RWPE1 (cell line): ENCODE measurements at regions not wholly inside any gene's neighbourhood (a gene's known extent, or its start where the extent isn't known, plus 50 kb on each side); places are given as distances from the start of the nearest gene placed in this dataset.

Experiments used
- CTCF ChIA-PET: fragments of 350-600 bp; sonication (Branson Sonifier 250); formaldehyde crosslinking; extraction: SDS; loops from one replicate; lab custom pipeline; 2021; lab: Yijun Ruan, JAX
- POLR2A ChIA-PET: fragments of 400-600 bp; formaldehyde crosslinking; extraction: SDS; loops from one replicate; lab custom pipeline; 2020; ENCODE audit warnings: antibody characterized with exemption; ENCODE audit not compliant: low non-redundant PET; lab: Yijun Ruan, JAX
- DNase-seq: peaks from one replicate; pipeline ENCODE4 v3.0.0; 2012; ENCODE audit warnings: low spot score
- H3K27ac ChIP-seq: fragments of 450-650 bp; 2 replicates; pipeline ENCODE4 v1.5.1; 2017
- TF ChIP-seq, protein P1 (sequence below): fragments of 450-650 bp; conservative IDR thresholded peaks from 2 replicates; pipeline ENCODE4 v1.5.1; 2017; ENCODE audit warnings: low read depth, mild to moderate bottlenecking

GRCh38 chr9:118028225-118028624 lies 324.0 kb downstream of the TLR4 start:
- ChIA-PET POLR2A (no interaction called here), CTCF (interaction anchor here (0.6 kb wide), 1 partner anchor 1571 kb away, joined by 6 read pairs; no protein-coding TSS in a partner anchor)
- H3K27ac ChIP-seq: no peak overlapping the region
- no peak for DNase-seq
- TF ChIP-seq, protein P1, sequence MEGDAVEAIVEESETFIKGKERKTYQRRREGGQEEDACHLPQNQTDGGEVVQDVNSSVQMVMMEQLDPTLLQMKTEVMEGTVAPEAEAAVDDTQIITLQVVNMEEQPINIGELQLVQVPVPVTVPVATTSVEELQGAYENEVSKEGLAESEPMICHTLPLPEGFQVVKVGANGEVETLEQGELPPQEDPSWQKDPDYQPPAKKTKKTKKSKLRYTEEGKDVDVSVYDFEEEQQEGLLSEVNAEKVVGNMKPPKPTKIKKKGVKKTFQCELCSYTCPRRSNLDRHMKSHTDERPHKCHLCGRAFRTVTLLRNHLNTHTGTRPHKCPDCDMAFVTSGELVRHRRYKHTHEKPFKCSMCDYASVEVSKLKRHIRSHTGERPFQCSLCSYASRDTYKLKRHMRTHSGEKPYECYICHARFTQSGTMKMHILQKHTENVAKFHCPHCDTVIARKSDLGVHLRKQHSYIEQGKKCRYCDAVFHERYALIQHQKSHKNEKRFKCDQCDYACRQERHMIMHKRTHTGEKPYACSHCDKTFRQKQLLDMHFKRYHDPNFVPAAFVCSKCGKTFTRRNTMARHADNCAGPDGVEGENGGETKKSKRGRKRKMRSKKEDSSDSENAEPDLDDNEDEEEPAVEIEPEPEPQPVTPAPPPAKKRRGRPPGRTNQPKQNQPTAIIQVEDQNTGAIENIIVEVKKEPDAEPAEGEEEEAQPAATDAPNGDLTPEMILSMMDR: no peak

DNA sequence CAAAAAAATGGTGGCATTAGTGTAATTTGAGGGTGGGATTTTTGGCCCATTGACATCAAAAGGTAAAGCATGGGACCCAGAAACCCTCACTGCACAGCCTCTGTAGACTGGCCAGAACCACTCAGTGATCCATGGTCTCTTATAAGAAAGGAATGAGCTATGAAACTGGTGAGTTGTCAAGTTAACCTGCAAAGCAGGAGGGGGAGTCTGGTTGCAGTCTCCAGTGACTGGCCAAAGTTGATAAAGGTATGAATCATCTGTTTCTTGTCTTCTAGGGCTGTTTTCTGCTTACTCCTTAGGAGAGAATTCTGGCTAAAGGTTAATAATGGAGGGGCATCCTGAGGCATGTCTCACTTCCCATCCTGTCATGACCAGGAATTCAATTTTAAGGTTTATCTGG lies 325.2 kb downstream of the TLR4 start:
- ChIA-PET CTCF (no interaction called here), POLR2A (no interaction called here)
- DNase-seq: no peak
- TF ChIP-seq, protein P1: no peak
- no peak overlapping the region for H3K27ac ChIP-seq

- ChIA-PET POLR2A (no interaction called here), CTCF (no interaction called here)
- TF ChIP-seq, protein P1: no peak
- no peak for DNase-seq
- H3K27ac ChIP-seq: no peak overlapping the region
Measured at GRCh38 chr9:118034701-118035100, 330.5 kb downstream of the TLR4 start.

GRCh38 chr9:118038713-118039112 lies 334.5 kb downstream of the TLR4 start:
- ChIA-PET CTCF (no interaction called here), POLR2A (no interaction called here)
- no peak for DNase-seq
- no peak overlapping the region for H3K27ac ChIP-seq
- TF ChIP-seq, protein P1: no peak

GRCh38 chr9:118058227-118058626 lies 354.0 kb downstream of the TLR4 start:
- H3K27ac ChIP-seq: no peak overlapping the region
- TF ChIP-seq, protein P1: no peak; the same call in 1 of the 2 replicates
- ChIA-PET CTCF (no interaction called here), POLR2A (no interaction called here)
- DNase-seq: no peak

DNA sequence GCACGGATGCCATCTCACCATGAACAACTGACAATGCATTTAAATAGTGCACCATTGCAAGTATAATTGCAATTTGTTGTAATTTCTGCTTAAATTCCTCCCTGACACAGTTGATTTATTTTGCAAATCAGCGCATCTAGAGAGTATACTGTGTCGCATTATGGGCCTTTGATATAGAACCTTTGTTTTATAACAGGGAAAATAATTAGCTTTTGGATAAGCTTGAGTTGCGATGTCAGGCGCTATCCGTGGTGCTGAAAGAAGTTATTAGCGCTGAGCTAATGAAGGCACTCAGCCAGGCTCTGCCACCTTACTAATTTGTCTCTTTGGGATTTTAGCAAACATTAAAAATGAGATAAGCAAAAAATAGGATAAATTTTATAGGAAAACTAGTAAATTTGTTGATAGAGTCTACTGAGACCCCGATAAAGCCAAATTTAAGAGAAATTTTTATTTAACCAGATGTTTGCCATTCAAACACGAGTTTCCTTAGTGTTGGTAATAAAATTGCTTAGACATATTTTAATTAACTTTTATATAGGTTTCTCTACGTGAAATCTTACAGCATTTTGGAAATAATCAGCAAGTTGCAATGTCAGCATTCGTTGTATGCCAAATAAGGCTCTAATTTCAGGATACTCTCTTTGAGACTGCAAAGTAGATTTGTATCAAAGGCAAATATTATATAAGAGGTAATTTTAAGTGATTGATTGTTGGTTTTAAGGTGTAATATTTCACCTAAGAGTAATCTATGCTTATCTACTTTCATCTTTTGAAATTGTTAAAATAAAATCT lies 355.5 kb downstream of the TLR4 start:
- no peak overlapping the region for H3K27ac ChIP-seq
- POLR2A ChIA-PET: no interaction called here
- peak; percentile 8 for DNase-seq
- TF ChIP-seq, protein P1: no peak
- CTCF ChIA-PET: interaction anchor here (0.6 kb wide), 1 partner anchor 200 kb away, joined by 3 read pairs; no protein-coding TSS in a partner anchor
